ENCODE measurements at regions not wholly inside any gene's neighbourhood (a gene's known extent, or its start where the extent isn't known, plus 50 kb on each side); places are given as distances from the start of the nearest gene placed in this dataset.
"Not testable (repeated sequence)": the region's sequence is repeated elsewhere in the genome, so short reads cannot be mapped to it uniquely, and the experiment has no call there.

DNA sequence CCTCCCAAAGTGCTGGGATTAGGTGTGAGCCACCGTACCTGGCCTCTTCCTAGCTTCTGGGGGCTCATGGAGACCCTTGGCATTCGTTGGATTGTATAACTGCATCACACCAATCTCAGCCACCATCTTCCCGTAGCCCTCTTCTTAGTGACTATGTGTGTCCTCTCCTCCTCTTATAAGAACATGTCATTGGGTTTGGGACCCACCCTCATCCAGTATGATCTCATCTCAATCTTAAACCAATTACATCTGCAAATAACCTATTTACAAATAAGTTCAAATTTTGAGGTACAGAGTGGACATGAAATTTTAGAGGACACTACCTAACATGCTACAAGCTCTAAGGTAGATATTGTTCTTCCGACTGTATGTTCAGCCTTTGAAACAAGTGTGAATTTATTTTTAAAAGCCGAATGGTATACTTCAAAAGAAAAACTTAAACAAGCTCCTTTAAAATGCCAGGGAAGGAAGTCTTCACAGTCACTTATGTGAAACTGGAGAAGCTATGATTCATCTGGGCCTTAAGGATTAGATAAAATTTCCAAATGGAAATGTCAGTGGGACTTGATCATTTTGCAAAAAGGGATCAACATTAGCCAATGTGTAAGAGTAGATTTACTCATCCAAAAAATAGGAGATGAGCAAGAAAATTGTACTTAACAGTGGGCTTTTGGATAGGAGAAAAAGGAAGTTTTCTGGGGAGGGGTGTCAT is 225.7 kb downstream of the MEX3B start:
- no peak for DNase-seq (ENCODE audit: low spot score)

DNA sequence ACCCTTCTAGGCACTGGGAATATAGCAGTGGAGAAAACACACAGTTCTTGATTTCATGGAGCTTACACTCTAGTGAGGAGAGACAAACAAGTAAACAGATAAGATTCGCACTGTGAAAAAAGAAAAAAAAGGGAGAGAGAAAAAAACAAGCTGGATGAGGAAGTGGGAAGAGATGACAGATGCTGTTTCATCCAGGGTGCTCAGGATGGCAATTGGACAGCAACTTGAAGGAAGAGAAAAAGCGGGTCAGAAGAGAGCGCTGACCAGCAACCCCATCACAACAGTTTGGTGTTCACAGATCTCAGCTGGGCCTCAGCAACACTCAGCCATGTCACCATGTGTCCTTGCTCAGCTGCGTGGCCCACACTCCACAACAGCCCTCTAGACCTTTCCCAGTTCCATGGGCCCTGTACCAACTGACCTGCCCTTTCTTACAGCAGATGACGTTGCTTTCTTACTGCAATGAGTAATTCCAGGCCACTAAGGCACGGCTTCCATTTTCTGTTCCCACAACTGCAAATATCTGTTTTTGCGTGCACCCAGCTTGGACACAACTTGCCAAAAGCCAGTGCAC is 230.8 kb downstream of the MEX3B start:
- DNase-seq (ENCODE audit: low spot score): no peak

DNA sequence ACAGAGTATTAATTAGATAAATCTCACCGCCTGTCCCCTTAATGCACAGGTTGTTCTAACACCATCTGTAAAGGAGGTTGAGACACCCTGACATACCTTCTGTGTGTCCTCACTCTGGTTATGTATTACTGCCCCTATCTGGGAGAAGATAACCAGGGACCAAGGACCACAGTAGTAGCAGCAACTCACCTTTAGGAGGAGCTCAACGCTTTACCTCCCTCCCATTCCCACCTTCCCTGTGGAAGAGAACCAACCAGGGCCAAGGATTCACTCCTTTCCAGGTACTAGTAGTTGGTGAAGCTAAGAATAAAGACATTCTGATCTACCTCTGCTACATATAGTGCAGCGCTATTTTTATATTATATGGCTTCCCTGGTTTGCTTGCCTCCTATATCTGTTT is 232.6 kb downstream of the MEX3B start:
- DNase-seq (ENCODE audit: low spot score): no peak

DNA sequence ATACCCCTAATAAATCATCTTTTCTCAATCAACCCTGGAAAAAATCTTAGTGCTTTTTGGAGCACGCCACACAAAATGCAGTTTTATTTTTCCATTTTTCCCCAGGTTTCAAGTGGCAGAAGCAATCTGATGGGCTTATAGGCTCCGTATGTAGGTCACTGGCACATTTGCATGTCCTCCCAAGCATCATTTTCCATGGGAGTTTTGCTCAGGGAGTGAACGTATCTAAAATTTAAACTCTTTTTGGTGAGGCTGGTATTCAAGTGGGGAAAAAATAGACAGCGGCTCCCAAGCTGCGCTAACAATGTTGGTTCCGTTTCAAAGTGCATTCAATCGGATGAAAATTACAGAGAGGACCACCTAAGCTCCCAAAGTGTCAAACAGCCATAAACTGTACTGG is 233.4 kb downstream of the MEX3B start:
- DNase-seq (ENCODE audit: low spot score): no peak

DNA sequence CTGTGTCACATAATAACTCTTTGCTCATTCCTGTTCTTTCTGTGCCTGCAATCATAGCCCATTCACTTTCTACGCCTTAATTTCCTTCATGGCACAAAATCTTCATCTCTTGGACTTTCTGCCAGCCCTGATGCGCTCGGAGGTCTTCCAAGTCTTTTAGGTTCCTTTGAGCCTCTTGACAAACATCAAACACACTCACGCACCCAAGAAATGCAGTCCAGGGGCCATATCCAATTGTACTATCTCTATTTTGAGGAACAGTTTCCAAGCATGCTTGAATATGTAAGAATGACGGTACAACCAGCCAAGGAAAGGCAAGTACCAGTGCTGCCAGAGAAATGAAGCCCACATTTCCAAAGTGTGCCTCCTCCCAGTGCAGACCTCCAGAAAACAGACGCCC is 234.1 kb downstream of the MEX3B start:
- DNase-seq (ENCODE audit: low spot score): no peak

DNA sequence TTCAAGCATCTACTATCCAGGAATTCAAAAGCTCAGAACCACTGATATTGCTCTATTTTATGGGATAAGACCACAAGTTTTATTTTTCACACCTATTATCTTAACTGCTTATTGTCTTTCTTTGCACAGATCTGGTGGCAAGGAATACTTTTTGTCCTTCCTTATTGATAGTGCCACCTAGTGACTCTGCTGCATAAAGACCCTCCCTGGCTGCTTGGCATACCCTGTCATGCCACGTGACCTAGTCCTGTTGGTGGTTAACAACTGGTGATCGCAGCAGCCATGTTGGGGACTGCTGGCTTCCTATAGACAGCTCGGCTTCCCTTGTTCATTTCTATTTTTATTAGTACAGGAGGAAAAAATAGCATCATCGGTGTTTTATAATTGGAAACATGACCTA is 236.3 kb downstream of the MEX3B start:
- DNase-seq (ENCODE audit: low spot score): no peak

DNA sequence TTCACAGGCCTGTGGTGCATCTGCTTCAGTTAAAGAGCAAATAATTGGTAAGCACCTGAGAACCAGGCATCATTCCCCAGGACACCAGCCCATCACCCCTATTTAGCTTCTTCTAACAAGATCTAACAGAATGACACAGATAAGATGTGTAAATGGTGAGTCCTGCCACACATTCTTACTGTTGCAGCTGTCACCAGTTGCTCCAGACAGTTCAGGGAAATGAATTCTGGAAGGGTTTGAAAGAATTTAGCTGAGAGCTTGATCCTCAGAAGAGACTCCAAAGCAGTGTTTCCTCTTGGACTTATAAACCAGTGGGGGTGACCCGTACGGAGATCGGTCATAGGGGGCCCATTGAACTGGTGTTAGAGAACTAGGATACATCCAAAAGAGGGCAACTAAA is 238.0 kb downstream of the MEX3B start:
- DNase-seq (ENCODE audit: low spot score): no peak

DNA sequence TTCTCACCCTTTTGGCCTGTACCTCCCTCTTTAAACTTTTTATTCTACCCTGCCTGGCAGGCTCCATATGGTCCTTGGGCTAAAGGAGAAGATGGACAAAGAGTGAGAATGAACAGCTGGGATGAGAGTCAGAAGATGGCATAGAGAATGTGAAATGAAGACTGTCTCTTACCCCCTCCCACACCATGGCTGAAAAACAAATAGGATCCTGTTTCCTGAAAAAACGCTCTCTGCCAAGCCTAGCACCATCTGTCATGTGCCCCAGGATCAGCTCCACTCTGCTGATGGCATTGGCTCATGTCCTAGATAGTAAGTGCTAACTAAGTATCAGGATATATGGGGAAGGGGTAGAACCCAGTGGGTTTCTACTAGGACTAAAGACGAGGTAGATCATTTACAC is 238.6 kb downstream of the MEX3B start:
- DNase-seq (ENCODE audit: low spot score): no peak

DNA sequence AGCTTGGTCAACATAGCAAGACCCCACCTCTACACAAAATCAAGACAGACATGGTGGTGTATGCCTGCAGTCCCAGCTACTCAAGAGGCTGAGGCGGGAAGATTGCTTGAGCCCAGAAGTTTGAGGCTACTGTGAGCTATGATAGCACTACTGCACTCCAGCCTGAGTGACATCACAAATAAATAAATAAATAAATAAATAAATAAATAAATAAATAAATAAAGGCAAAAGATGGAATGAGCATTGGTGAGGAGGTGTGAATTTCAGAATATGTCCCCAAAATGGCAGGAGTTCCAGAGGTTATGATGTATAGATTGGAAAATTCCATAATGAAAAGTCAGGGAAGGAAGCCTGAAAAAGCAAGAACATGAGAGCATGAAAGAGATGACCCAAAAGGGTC is 249.9 kb downstream of the MEX3B start:
- DNase-seq (ENCODE audit: low spot score): no peak

DNA sequence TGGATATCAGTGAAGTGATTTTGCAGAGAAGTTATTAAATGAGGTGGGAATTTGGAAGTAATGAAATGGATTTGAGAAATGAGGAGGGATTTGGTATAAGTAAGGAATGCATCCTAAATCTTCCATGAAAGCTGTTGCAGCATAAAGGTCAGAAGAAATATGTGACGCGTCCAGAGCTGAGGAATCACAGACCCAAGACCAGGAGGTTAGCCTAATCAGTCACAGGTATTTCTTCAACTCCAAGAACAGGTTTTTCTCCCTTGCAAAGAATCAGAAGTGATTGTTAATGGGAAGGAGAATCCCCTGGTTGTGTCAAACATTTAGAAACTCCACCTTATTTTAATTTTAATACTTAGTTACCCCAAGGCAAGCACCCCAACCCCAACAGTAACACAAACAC is 253.2 kb downstream of the MEX3B start:
- no peak for DNase-seq (ENCODE audit: low spot score)

DNA sequence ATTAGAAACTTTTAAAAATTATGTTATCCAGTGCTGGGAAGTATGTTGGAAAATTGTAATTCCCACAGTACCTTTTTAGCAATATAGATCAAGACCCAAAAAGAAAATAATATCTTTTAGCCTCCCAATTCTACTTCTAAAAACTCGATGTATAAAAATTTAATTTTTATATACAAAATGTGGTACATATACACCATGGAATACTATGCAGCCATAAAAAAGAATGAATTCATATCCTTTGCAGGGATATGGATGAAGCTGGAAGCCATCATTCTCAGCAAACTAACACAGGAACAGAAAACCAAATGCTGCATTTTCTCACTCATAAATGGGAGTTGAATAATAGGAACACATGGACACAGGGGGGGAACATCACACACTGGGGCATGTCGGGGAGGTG is 254.5 kb downstream of the MEX3B start:
- DNase-seq (ENCODE audit: low spot score): not testable (repeated sequence)

DNA sequence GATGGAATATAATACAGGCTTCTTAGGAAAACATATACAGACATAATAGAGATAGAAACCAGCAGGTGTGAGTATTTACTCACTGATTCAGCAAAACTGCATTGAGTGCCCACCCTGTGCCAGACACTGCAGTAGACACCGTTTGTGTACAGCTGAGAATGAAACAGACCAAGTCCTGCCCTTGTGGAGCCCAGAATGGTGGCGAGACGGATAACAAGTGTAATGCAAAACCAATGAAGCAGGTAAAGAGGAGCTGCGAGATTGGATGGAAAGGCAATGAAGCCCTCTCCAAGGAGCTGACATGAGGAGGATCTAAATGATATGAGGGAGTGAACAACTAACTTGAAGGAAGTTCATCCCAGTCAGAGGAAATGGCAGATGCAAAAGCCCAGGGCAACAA is 256.4 kb downstream of the MEX3B start:
- DNase-seq (ENCODE audit: low spot score): no peak

DNA sequence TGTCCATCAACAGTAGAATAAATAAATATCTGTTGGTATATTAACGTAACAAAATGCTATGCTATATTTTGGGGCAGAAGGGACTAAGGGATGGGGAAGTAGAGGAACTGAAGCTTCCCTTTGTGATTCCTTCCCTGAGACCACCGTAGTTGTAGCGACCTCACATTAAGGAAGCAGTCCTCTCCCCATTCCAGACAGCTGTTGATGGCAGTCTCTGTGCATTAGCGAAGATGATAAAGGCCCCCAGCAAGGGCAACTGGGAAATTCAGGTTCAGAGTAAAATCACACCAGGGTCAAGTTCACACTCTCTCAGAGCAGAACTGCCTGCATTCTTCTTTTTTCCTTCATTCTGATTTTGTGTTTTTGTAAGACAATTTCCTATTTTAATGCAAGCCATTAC is 259.0 kb downstream of the MEX3B start:
- DNase-seq (ENCODE audit: low spot score): no peak

DNA sequence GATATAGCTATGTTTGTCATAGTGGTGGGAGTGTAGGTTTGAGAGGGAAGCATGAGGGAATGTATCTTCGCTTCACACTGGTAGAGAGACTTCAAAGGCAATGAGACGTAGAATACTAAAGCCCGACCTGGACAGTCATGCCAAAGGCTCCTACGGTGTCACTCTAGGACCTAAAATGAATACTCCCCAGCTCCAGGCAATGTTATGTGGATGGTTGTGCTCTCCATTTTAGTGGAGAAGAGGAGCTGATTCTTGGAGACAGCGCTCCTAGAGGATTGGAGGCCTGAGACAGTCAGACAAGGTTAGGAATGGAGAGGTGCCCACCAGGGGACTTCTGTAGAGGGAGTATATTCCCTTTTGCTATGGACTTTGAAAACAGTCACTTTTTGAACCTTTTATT is 260.1 kb downstream of the MEX3B start:
- no peak for DNase-seq (ENCODE audit: low spot score)

DNA sequence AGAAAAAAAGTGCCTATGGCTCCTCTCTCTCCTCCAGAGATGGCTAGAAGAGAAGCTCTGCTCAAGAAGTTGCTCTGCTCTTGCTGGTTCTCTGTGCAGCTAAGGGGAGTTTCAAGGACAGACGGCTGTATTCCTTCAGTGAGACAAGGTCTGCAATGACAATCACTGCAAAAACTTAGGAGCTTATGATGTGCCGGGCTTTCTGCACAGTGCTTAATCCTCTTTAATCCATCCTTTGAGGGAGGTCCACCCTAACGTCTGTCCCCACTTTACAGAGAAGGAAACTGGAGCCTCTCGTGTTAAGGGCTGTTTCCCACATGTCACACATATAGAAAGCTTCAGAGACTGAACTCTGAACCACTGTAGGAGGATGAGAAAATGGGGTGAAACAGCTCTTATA is 260.6 kb downstream of the MEX3B start:
- DNase-seq (ENCODE audit: low spot score): no peak

DNA sequence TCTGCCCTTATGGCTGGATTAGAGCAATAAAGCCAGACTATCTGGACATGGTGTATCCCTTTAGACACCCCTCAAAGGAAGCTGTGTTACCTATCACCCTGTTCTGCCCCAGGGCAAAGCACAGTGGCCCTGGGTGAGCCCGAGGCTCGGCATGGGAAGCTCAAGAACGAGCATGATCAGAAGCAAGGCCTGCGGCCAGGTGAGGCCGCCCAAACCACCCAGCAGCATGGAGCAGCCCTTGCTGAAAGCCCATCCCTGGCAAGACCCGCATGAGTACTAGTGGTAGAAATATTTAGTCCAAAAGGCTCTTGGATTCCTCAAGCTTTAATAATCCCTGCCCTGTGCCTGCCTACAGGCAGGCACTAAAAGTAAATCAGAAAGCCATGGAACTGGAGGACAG is 261.1 kb downstream of the MEX3B start:
- DNase-seq (ENCODE audit: low spot score): no peak

DNA sequence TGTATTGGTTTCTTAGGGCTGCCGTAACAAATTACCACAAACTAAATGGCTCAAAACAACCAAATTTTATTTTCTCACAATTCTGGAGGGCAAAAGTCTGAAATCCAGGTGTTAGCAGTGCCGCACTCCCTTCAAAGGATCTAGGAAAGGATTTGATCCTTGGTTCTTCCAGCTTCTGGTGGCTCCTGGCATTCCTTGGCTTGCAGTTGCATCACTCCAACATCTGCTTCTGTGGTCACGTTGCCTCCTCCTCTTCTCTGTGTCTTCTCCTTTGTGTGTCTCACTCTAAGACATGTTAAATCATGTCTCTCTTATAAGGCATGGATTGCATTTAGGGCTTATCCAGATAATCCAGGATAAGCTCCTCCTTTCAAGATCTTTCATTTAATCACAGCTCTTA is 262.2 kb downstream of the MEX3B start:
- no peak for DNase-seq (ENCODE audit: low spot score)

DNA sequence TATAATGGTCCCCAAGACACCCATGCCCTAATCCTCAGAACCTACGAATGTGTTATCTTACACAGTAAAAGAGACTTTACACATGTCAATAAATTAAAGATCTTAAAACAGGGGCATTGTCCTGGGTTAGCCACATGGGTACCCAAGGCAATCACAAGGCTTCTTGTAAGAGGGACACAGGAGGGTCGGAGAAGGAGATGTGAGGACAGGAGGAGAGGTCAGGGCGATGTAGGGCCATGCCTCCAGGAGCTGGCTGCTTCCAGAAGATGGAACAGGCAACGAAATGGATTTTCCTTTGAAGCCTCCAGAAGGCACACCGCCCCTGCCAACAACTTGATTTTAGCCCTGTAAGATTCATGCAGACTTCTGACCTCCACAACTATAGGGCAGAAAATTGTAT is 262.7 kb downstream of the MEX3B start:
- no peak for DNase-seq (ENCODE audit: low spot score)

DNA sequence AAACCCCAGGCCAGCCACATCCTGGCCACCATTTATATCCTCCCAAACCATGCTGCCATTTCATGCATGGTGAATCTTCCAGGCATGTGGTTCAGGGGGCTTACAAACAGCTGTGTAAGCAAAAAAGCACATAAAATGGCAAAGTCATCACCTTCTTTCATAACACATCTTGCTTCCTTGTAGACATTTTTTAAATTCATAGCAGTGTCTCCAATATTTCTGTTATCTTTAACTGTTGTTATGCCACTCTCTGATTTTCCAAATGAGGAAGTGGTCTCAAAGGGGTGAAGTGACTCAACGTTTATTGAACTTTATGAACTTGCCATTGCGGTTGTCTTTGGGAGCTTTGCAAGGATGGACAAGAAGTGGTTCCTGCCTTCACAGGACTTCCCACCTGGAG is 264.4 kb downstream of the MEX3B start:
- DNase-seq (ENCODE audit: low spot score): no peak

DNA sequence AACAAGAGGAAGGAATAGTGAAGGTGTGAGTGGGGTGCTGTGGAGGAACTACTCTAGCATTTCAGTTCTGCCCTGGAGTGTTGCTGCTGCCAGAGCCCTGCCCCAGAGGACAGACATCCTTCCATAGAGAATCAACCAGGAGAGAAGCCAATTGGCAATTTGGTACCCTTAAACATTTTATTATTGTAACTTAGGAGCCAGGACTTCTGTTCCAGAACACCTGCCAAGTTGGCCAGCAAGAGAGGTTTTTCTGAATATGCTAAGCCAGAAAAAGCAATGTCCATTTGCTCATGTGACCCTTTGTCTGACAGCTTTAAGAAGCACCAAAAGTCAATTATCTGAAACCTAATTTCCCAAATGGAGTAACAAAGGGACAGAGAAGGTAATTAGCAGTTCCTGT is 264.9 kb downstream of the MEX3B start:
- no peak for DNase-seq (ENCODE audit: low spot score)

DNA sequence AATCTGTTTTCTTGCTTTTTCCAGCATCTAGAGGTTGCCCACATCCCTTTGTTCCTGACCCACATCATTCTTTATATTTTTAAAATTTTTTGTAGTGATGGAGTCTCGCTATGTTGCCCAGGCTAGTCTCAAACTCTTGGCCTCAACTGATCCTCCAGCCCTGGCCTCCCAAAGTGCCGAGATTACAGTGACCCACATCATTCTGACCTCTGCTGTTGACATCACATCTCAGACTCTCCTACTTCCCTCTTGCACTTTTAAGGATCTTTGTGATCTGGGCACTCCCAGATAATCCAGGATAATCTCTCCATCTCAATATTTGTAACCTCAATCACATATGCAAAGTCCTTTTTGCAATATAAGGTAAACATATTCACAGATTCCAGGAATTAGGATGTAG is 266.6 kb downstream of the MEX3B start:
- DNase-seq (ENCODE audit: low spot score): no peak

DNA sequence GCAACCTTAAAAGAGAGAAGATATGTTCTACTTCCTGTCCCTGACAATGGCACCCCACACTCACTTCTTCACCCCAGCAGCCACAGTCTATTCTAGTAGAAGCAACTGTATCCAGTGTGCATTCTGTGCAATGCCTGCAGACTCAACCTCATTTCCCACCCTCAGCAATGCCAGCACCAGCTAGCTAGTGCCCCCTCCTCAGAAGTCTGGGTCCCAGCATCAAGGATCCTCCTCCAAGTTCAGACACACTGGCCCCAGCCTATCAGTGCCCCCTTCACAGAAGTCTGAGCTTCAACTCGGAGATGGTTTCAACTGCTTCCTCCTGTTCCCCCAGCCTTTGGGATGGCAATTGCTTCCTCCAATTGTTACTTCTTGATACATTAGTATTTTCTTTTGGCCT is 268.3 kb downstream of the MEX3B start:
- DNase-seq (ENCODE audit: low spot score): no peak

DNA sequence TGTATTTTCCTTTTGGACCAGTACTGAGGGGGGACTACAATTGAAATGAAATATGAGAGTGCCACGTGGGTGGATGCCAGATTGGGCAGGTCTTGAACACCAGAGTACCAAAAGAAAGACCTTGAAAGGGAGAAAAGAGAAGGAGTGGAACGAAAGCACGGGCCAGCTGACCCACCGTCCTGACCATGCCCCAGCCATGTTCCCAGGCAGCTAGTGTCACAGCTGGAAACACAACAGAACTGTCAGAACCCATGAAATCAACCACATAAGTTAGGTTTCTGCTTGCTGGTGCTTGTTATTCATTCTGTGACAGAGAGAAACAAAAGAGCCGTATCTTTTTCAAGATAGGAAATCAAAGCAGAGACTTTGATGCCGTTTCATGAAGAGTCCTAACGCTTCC is 268.8 kb downstream of the MEX3B start:
- no peak for DNase-seq (ENCODE audit: low spot score)

DNA sequence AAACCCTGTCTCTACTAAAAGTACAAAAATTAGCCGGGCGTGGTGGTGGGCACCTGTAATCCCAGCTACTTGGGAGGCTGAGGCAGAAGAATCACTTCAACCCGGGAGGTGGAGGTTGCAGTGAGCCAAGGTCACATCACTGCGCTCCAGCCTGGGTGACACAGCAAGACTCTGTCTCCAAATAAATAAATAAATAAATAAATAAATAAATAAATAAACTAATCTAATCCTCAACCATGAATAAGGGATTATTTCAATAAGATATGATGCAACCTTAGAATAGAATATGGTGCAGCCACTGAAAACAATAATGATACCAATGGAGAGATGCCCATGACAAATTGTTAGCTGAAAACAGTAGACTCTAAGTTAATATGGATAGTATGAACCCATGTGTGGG is 270.0 kb downstream of the MEX3B start:
- not testable (repeated sequence) for DNase-seq (ENCODE audit: low spot score)

Data from CD4-positive, alpha-beta T cell treated with Interleukin-2 at 100 ng/mL for 4 hours (primary cell).